Breast epithelium (tissue), 4 donors: ENCODE measurements at regions not wholly inside any gene's neighbourhood (a gene's known extent, or its start where the extent isn't known, plus 50 kb on each side); places are given as distances from the start of the nearest gene placed in this dataset.

Experiments used
- DNase-seq, 2 donors: peaks; one replicate each; pipeline ENCODE4 v3.0.0-alpha.2; 2019; ENCODE audit warnings: low spot score in 2 of 2
- H3K27ac ChIP-seq, 2 donors: fragments of 200-600 bp; sonication (generic) in 1 of 2; one replicate each; pipeline ENCODE4 v1.5.1; 2016 to 2019; ENCODE audit warnings: mild to moderate bottlenecking in 1 of 2
- H3K27me3 ChIP-seq, 2 donors: fragments of 200-600 bp; sonication (generic) in 1 of 2; one replicate each; pipeline versions ENCODE4 v1.5.1 to v1.6.0; 2017 to 2019; ENCODE audit warnings: control low read depth in 1 of 2, mild to moderate bottlenecking in 1 of 2
- H3K36me3 ChIP-seq: fragments of 200-600 bp; one replicate; pipeline ENCODE4 v1.5.1; 2019
- H3K4me1 ChIP-seq, 2 donors: fragments of 200-600 bp; sonication (generic); one replicate each; pipeline ENCODE4 v1.5.1; 2016 to 2019; ENCODE audit warnings: control low read depth in 1 of 2
- H3K4me3 ChIP-seq, 3 donors: fragments of 200-600 bp; sonication (generic); 1 replicate in 2 of 3; 2 replicates in 1 of 3; pipeline ENCODE4 v1.5.1; 2016 to 2019; ENCODE audit warnings: mild to moderate bottlenecking in 3 of 3, moderate library complexity in 2 of 3
- H3K9me3 ChIP-seq, 2 donors: fragments of 200-600 bp; sonication (generic) in 1 of 2; one replicate each; pipeline ENCODE4 v1.5.1; 2016 to 2019; ENCODE audit warnings: control low read depth in 1 of 2
- CTCF ChIP-seq, 3 donors: fragments of 450-650 bp; IDR thresholded peaks; one replicate each; pipeline ENCODE4 v1.5.1; 2016 to 2017; ENCODE audit warnings: antibody characterized with exemption in 3 of 3, mild to moderate bottlenecking in 3 of 3, moderate library complexity in 3 of 3
- POLR2A ChIP-seq: fragments of 450-650 bp; IDR thresholded peaks from one replicate; pipeline ENCODE4 v1.6.1; 2016; ENCODE audit warnings: antibody characterized with exemption, mild to moderate bottlenecking, moderate library complexity
- POLR2AphosphoS5 ChIP-seq, 3 donors: sonication (generic); formaldehyde crosslinking; IDR thresholded peaks; one replicate each; pipeline ENCODE4 v1.6.1; 2017; ENCODE audit warnings: antibody characterized with exemption in 3 of 3
- intact Hi-C: fragments of 100-400 bp; cut with DNase I; formaldehyde crosslinking; loops from one replicate; pipeline ENCODE4 v1.15.1; 2023; ENCODE audit warnings: low total_unique reads

- intact Hi-C loops = no loop called here
- Histone ChIP-seq H3K4me1 (no peaks in the 10 kb centered on the region), H3K4me3 (no peak overlapping the region), H3K36me3 (no peaks in the 10 kb centered on the region), H3K27me3 (no peaks in the 10 kb centered on the region), H3K9me3 (no peaks in the 10 kb centered on the region), H3K27ac (no peak overlapping the region)
- no peak for DNase-seq
- TF ChIP-seq POLR2A (no peak), POLR2AphosphoS5 (IDR thresholded peaks at IDR 0.05) (no peak), CTCF (IDR thresholded peaks at IDR 0.05) (no peak)
These were observed 419.7 kb downstream of the FAT4 start for GRCh38 chr4:125734504-125734903.

DNA sequence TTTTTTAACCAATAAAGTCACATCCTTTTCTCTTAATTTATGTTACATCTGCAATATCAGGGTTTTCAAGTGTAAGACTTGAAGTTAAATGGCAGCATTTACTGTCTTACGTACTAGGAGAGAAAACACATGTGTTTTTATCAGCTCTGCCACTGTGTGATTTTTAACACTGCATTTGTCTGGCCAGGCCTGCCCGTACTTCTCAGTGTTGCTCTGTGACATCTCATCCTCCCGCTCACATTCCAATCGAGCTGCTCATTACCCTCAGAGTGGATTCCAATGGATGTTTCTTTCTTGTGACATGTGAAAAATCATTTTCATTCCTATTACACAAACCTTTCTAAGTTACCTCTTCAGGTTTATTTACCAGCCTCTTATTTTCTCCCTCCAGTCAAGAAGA is 420.3 kb downstream of the FAT4 start:
- DNase-seq = no peak
- intact Hi-C loops = no loop called here

DNA sequence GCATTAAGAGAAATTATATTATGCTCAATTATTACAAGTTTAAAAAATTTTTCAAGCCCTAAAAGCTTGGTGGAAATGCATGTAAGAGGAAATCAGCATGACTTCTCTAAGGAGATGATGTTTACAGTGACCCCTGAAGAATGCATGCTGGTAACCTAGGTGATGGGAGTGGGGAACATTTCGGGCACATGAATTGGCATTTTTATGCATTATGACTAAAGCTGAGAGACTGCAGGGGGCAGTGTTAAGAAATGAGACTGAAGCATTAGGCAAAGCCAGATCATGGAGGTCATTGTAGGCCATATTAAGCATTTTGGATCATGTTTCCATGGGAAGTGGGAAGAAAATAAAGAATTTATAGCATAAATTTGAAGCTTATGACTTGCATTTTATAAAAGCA is 421.3 kb downstream of the FAT4 start:
- Histone ChIP-seq H3K4me3 (no peak overlapping the region), H3K27me3 (no peaks in the 10 kb centered on the region), H3K9me3 (no peaks in the 10 kb centered on the region), H3K27ac (no peak overlapping the region), H3K36me3 (no peaks in the 10 kb centered on the region), H3K4me1 (no peaks in the 10 kb centered on the region)
- intact Hi-C loops = no loop called here
- TF ChIP-seq POLR2A (no peak), CTCF (IDR thresholded peaks at IDR 0.05) (no peak), POLR2AphosphoS5 (IDR thresholded peaks at IDR 0.05) (no peak)
- no peak for DNase-seq

More for the DNA sequence above, 420.3 kb downstream of the FAT4 start:
- no peaks in the 10 kb centered on the region for H3K27me3 ChIP-seq
- no peak overlapping the region for H3K4me3 ChIP-seq
- no peaks in the 10 kb centered on the region for H3K36me3 ChIP-seq
- no peaks in the 10 kb centered on the region for H3K9me3 ChIP-seq
- no peaks in the 10 kb centered on the region for H3K4me1 ChIP-seq
- no peak overlapping the region for H3K27ac ChIP-seq
- TF ChIP-seq CTCF (IDR thresholded peaks at IDR 0.05) (no peak), POLR2AphosphoS5 (IDR thresholded peaks at IDR 0.05) (no peak), POLR2A (no peak)

GRCh38 chr4:125739760-125740159 is 425.0 kb downstream of the FAT4 start:
- Histone ChIP-seq H3K27ac (no peak overlapping the region), H3K4me3 (no peak overlapping the region), H3K9me3 (peaks cover under 1 to 7% of the 10 kb centered on the region in 2 donors), H3K36me3 (no peaks in the 10 kb centered on the region), H3K4me1 (no peaks in the 10 kb centered on the region), H3K27me3 (no peaks in the 10 kb centered on the region)
- intact Hi-C loops = loop anchor here (1.0 kb wide), 1 partner anchor 26 kb away; no protein-coding TSS in a partner anchor
- DNase-seq = no peak
- no peak for TF ChIP-seq POLR2AphosphoS5 (IDR thresholded peaks at IDR 0.05)
- TF ChIP-seq POLR2A = no peak
- TF ChIP-seq CTCF (IDR thresholded peaks at IDR 0.05) = no peak

- intact Hi-C loops = no loop called here
- no peak overlapping the region for H3K27ac ChIP-seq
- no peak for TF ChIP-seq POLR2A
- peak in 2 of 3 donors; percentile 22 to 47 for TF ChIP-seq CTCF (IDR thresholded peaks at IDR 0.05)
- TF ChIP-seq POLR2AphosphoS5 (IDR thresholded peaks at IDR 0.05) = no peak
- H3K4me3 ChIP-seq = no peak overlapping the region
- H3K4me1 ChIP-seq = no peaks in the 10 kb centered on the region
- peaks cover 5 to 7% of the 10 kb centered on the region in 2 donors for H3K9me3 ChIP-seq
- no peaks in the 10 kb centered on the region for H3K36me3 ChIP-seq
- H3K27me3 ChIP-seq = no peaks in the 10 kb centered on the region
- no peak for DNase-seq
These were observed 427.2 kb downstream of the FAT4 start for GRCh38 chr4:125741825-125742452.
